Heart right ventricle (tissue), 16 donors: ENCODE measurements at regions not wholly inside any gene's neighbourhood (a gene's known extent, or its start where the extent isn't known, plus 50 kb on each side); places are given as distances from the start of the nearest gene placed in this dataset.
"Not testable (repeated sequence)": the region's sequence is repeated elsewhere in the genome, so short reads cannot be mapped to it uniquely, and the experiment has no call there.

Source experiments
- ATAC-seq, 8 donors: fragments of 200-7000 bp; cut with Tn5 transposase; one replicate each; pipeline ENCODE4 v1.9.1; 2020; ENCODE audit warnings: mild to moderate bottlenecking in 8 of 8, moderate library complexity in 8 of 8, moderate number of reproducible peaks in 1 of 8
- DNase-seq, 2 donors: peaks; one replicate each; pipeline ENCODE4 v3.0.0-alpha.2; 2020
- H3K27ac ChIP-seq, 10 donors: fragments of 200-600 bp; sonication (generic) in 2 of 10; one replicate each; pipeline versions ENCODE4 v1.5.0 to v1.8.0; 2020 to 2022; ENCODE audit warnings: mild to moderate bottlenecking in 3 of 10
- H3K27me3 ChIP-seq, 7 donors: fragments of 200-600 bp; one replicate each; pipeline ENCODE4 v1.8.0; 2021 to 2022; ENCODE audit warnings: mild to moderate bottlenecking in 2 of 7
- H3K36me3 ChIP-seq, 9 donors: fragments of 200-600 bp; sonication (generic) in 1 of 9; one replicate each; pipeline versions ENCODE4 v1.5.0 to v1.8.0; 2020 to 2022; ENCODE audit warnings: mild to moderate bottlenecking in 2 of 9
- H3K4me1 ChIP-seq, 9 donors: fragments of 200-600 bp; sonication (generic) in 1 of 9; one replicate each; pipeline versions ENCODE4 v1.5.0 to v1.8.0; 2020 to 2022; ENCODE audit warnings: mild to moderate bottlenecking in 4 of 9
- H3K4me3 ChIP-seq, 10 donors: fragments of 200-600 bp; sonication (generic) in 2 of 10; one replicate each; pipeline versions ENCODE4 v1.5.0 to v1.8.0; 2020 to 2022; ENCODE audit warnings: mild to moderate bottlenecking in 7 of 10, moderate library complexity in 2 of 10
- H3K9me3 ChIP-seq, 11 donors: fragments of 200-600 bp in 10 of 11; sonication (generic) in 2 of 11; one replicate each; pipeline versions ENCODE4 v1.5.0 to v1.8.0; 2013 to 2022; ENCODE audit warnings: mild to moderate bottlenecking in 2 of 11, control low read depth in 1 of 11, moderate library complexity in 1 of 11
- WGBS, 2 donors: extraction: QIAGEN DNeasy Blood & Tissue Kit; methylation state at CpG; one replicate each; pipeline ENCODE4 v1.1.7; 2013; ENCODE audit warnings: inconsistent platforms in 1 of 2; 5-methylcytosine and 5-hydroxymethylcytosine counted together
- intact Hi-C, 10 donors: fragments of 100-400 bp; cut with DNase I; formaldehyde crosslinking; loops; one replicate each; pipeline versions ENCODE4 v1.11.1 to v1.14.2; 2022
- TF ChIP-seq, protein P1 (sequence below), 9 donors: fragments of 200-600 bp; sonication (generic) in 2 of 9; IDR thresholded peaks; one replicate each; pipeline versions ENCODE4 v1.5.0 to v1.8.0; 2021 to 2022; ENCODE audit warnings: antibody characterized with exemption in 9 of 9, mild to moderate bottlenecking in 5 of 9, moderate library complexity in 1 of 9
- donor health status: Arrhythmogenic right ventricular cardiomyopathy.
- donor health status: ischemic (EF 13 %, LVEDD 7.1; RV severe dilation, severe dysfunction).
- donor health status: healthy with polysubstance abuse.
- donor health status: DM: no; HTN: yes; CAD: no.
- donor health status: DM: no; HTN: no; CAD: no.
- donor health status: ischemic (EF 25% LVEDD 6.9; RV normal size, moderate dysfunction).
- donor health status: ischemic (EF 25% LVEDD 5.7; RV mildly dilated, moderate dysfunction).
- donor health status: healthy.
- donor health status: DM: yes; HTN: yes; CAD: no.
- donor health status: Ischemic cardiomyopathy.
- donor health status: ischemic (EF 35%, LVEDD 5.7; RV mildly dilated, moderate dysfunction).
- donor health status: nonischemic (EF 11% LVEDD 7.7; RV severe dilation, severe dysfunction).
- donor health status: DM: yes; HTN: yes; CAD: no.
- donor health status: PGD.
- donor health status: ischemic (EF 29% LVEDD 5.4; RV normal size, mild dysfunction).
- donor health status: nonischemic (EF 23%, LVEDD 6.1; RV moderate dilation, normal function).

DNA sequence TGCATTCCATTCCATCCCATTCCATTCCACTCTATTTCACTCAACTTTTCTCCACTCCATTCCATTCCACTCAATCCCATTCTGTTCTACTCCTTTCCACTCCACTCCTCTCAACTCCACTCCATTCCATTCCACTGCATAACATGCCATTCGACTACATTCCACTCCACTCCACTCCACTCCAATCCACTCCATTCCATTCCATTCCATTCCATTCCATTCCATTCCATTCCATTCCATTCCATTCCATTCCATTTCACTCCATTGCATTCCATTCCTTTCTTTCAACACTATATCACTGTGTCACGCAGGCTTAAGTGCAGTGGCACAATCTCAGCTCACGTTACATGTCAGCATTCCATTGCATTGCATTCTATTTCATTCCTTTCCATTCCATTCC lies 1430.4 kb downstream of the TSPY10 start:
- 20 to 29% methylated on average over 3 of the region's 3 CpGs for WGBS, 2 donors
- H3K27me3 ChIP-seq, H3K4me3 ChIP-seq, ATAC-seq, H3K4me1 ChIP-seq, DNase-seq, intact Hi-C loops, H3K36me3 ChIP-seq, H3K27ac ChIP-seq: not testable (repeated sequence)
- H3K9me3 ChIP-seq, result peaks cover 0 to 31% (median 0%) of the 10 kb centered on the region in 11 donors

DNA sequence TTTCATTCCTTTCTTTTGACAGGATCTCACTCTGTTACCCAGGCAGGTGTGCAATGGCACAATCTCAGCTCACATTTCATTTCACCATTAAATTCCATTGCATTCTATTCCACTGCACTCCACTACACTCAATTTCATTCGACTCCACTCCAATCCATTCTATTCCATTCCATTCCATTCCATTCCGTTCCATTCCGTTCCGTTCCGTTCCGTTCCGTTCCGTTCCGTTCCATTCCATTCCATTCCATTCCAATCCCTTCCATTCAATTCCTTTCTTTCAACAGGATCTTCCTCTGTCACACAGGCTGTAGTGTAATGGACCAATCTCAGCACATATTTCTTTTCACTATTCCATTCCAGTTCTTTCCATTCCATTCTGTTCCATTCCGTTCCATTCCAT lies 1445.7 kb downstream of the TSPY10 start:
- no peaks in the 10 kb centered on the region for H3K36me3 ChIP-seq
- H3K9me3 ChIP-seq, result peaks cover 0 to 16% (median 0%) of the 10 kb centered on the region in 11 donors
- intact Hi-C loops, result no loop called here
- 14 to 72% methylated on average over 8 to 10 of the region's 10 CpGs for WGBS, 2 donors
- H3K27me3 ChIP-seq, result no peaks in the 10 kb centered on the region
- DNase-seq, result peak in 1 of 2 donors; percentile 2
- H3K4me3 ChIP-seq, result no peak overlapping the region
- H3K4me1 ChIP-seq, result no peaks in the 10 kb centered on the region
- TF ChIP-seq, protein P1, sequence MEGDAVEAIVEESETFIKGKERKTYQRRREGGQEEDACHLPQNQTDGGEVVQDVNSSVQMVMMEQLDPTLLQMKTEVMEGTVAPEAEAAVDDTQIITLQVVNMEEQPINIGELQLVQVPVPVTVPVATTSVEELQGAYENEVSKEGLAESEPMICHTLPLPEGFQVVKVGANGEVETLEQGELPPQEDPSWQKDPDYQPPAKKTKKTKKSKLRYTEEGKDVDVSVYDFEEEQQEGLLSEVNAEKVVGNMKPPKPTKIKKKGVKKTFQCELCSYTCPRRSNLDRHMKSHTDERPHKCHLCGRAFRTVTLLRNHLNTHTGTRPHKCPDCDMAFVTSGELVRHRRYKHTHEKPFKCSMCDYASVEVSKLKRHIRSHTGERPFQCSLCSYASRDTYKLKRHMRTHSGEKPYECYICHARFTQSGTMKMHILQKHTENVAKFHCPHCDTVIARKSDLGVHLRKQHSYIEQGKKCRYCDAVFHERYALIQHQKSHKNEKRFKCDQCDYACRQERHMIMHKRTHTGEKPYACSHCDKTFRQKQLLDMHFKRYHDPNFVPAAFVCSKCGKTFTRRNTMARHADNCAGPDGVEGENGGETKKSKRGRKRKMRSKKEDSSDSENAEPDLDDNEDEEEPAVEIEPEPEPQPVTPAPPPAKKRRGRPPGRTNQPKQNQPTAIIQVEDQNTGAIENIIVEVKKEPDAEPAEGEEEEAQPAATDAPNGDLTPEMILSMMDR (IDR thresholded peaks at IDR 0.05), result no peak
- no peak overlapping the region for H3K27ac ChIP-seq
- no peak for ATAC-seq

DNA sequence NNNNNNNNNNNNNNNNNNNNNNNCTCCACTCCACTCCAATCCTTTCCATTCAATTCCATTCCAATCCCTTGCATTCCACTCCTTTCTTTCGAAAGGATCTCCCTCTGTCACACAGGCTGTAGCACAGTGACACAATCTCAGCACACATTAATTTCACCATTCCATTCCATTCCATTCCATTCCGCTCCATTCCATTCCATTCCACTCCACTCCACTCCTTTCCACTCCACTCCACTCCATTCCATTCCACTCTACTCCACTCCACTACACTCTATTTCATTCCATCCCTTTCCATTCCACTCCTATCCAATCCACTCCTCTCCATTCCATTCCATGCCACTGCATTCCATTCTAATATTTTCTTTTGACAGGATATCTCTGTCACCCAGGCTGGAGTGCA lies 1459.0 kb downstream of the TSPY10 start:
- TF ChIP-seq, protein P1 (IDR thresholded peaks at IDR 0.05), result no peak
- Histone ChIP-seq H3K36me3 (no peaks in the 10 kb centered on the region), H3K27me3 (no peaks in the 10 kb centered on the region), H3K4me1 (no peaks in the 10 kb centered on the region), H3K4me3 (no peak overlapping the region), H3K27ac (no peak overlapping the region), H3K9me3 (peaks cover 0 to 20% (median 0%) of the 10 kb centered on the region in 11 donors)
- DNase-seq (no peak), ATAC-seq (no peak)
- intact Hi-C loops, result no loop called here
- 17 to 63% methylated on average over 2 of the region's 2 CpGs for WGBS, 2 donors

DNA sequence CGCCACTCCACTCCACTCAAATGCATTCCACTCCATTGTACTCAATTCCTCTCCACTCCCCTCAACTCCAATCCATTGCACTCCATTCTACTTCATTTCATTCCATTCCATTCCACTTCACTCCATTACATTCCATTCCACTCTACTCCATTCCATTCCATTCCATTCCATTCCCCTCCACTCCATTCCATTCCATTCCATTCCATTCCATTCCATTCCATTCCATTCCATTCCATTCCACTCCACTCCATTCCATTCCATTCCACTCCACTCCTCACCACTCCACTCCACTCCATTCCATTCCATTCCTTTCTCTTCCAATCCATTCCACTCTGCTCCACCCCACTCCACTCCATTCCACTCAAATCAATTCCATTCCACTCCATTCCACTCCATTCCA lies 1459.9 kb downstream of the TSPY10 start:
- TF ChIP-seq, protein P1 (IDR thresholded peaks at IDR 0.05), result no peak

DNA sequence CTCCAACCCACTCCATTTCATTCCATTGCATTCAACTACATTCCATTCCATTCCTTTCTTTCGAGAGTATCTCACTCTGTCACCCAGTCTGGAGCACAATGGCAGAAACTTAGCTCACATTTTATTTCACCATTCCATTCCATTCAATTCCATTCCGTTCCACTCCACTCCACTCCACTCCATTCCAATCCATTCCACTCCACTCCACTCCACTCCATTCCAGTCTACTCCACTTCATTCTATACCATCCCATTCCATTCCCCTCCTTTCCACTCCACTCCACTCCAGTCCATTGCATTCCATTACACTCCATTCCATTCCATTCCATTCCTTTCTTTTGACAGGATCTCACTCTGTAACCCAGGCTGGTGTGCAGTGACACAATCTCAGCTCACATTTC lies 1466.3 kb downstream of the TSPY10 start:
- Histone ChIP-seq H3K27ac (no peak overlapping the region), H3K27me3 (no peaks in the 10 kb centered on the region), H3K4me3 (no peak overlapping the region), H3K9me3 (peaks cover 0 to 30% (median 0%) of the 10 kb centered on the region in 11 donors), H3K4me1 (no peaks in the 10 kb centered on the region), H3K36me3 (no peaks in the 10 kb centered on the region)
- no peak for ATAC-seq
- 41 to 56% methylated on average over 2 of the region's 2 CpGs for WGBS, 2 donors
- no peak for DNase-seq
- intact Hi-C loops, result no loop called here
- TF ChIP-seq, protein P1 (IDR thresholded peaks at IDR 0.05), result no peak

More for the DNA sequence above, 1459.9 kb downstream of the TSPY10 start:
- intact Hi-C loops, result no loop called here
- 46% methylated on average over 1 of the region's 1 CpG; no CpG with 5 or more reads in 1 of the 2 donors for WGBS, 2 donors
- Histone ChIP-seq H3K4me3 (no peak overlapping the region), H3K36me3 (no peaks in the 10 kb centered on the region), H3K4me1 (no peaks in the 10 kb centered on the region), H3K27ac (no peak overlapping the region), H3K9me3 (peaks cover 0 to 15% (median 0%) of the 10 kb centered on the region in 11 donors), H3K27me3 (no peaks in the 10 kb centered on the region)
- DNase-seq (no peak), ATAC-seq (peak in 2 of 8 donors; percentile 50 to 55)

DNA sequence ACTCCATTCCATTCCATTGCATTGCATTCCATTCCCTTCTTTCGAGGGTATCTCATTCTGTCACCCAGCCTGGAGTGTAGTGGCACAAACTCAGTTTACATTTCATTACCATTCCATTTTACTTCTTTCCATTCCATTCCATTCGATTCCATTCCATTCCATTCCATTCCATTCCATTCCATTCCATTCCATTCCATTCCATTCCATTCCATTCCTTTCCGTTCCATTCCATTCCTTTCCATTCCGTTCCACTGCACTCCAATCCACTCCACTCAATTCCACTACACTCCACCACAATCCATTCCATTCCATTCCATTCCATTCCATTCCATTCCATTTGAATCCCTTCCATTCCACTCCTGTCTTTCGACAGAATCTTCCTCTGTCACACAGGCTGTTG lies 1472.0 kb downstream of the TSPY10 start:
- 34 to 55% methylated on average over 5 of the region's 5 CpGs for WGBS, 2 donors
- H3K36me3 ChIP-seq, H3K4me3 ChIP-seq, H3K27ac ChIP-seq, H3K27me3 ChIP-seq, H3K4me1 ChIP-seq, intact Hi-C loops: not testable (repeated sequence)
- DNase-seq (peak in 1 of 2 donors; percentile 3), ATAC-seq (peak in 7 of 8 donors; percentile 55 to 85 (median 80))
- H3K9me3 ChIP-seq, result peaks cover 0 to 38% (median 0%) of the 10 kb centered on the region in 11 donors

DNA sequence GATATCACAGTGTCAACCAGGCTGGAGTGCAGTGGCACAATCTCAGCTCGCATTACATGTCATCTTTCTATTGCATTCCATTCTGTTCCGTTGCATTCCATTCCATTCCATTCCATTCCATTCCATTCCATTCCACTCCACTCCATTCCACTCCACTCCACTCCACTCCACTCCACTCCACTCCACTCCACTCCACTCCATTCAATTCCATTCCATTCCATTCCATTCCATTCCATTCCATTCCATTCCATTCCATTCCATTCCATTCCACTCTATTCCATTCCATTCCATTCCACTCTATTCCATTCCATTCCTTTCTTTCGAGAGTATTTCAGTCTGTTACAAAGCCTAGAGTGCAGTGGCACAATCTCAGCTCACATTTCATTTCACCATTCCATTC lies 1486.5 kb downstream of the TSPY10 start:
- H3K4me1 ChIP-seq, DNase-seq, intact Hi-C loops, H3K4me3 ChIP-seq, H3K36me3 ChIP-seq, H3K27ac ChIP-seq, H3K27me3 ChIP-seq: not testable (repeated sequence)
- H3K9me3 ChIP-seq, result peaks cover 0 to 19% (median 0%) of the 10 kb centered on the region in 11 donors
- ATAC-seq, result peak in 2 of 8 donors; percentile 24 to 64
- WGBS, 2 donors, result 32 to 37% methylated on average over 3 of the region's 3 CpGs
